ENCODE measurements at regions not wholly inside any gene's neighbourhood (a gene's known extent, or its start where the extent isn't known, plus 50 kb on each side); places are given as distances from the start of the nearest gene placed in this dataset.

DNA sequence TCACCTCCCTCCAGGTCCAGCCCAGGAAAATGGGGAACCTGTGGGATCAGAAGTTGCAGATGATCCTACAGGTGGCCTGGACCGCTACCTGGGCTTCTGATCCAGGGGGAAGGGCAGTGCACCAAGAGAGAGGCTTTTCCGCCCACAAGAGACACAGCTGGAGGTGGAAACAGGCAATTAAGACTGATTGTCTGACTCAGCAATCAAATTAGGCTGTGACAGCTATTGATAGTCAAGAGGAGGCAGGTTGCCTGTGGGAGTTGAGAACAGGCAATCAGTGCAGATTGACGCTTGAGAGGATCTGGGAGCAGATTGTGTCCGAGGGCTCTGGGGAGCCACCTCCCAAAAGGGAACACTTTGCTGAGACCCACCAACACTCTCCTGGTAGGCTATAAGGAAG is 71.1 kb upstream of the SLC44A1 start:
- no peak overlapping the region for H3K4me2 ChIP-seq (ENCODE audit: low read length)

DNA sequence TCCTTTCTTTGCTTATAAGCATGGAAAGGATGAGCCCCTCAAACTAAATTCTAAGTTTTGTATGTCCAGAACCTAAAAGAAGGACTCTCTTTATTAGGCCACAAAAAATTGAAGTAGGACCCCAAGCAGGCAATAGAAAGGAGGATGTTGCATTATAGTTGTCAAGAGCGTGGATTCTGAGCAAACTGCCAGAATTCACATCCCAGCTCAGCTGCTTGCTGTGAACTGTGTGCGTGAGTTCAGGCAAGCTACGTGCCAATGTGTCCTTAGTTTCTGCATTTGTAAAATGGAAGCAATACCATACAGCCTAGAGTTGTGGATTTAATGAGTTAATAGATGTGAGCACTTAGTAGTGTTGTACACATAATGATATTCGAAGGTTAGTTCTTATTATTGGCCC is 70.6 kb upstream of the SLC44A1 start:
- no peaks in the 10 kb centered on the region for H3K27me3 ChIP-seq (ENCODE audit: insufficient read depth, low read depth, low read length)
- H3K4me3 ChIP-seq (ENCODE audit: low read length) = no peak overlapping the region
- no peak overlapping the region for H2AFZ ChIP-seq (ENCODE audit: low read depth, low read length)
- no peak overlapping the region for H3K27ac ChIP-seq (ENCODE audit: low read length)
- H3K9me2 ChIP-seq (ENCODE audit: insufficient read depth, low read length) = no peaks in the 10 kb centered on the region
- no peak for TF ChIP-seq EZH2 (IDR thresholded peaks at IDR 0.05; ENCODE audit: borderline replicate concordance, insufficient read depth, low read length, poor library complexity, severe bottlenecking)
- TF ChIP-seq MXI1 (conservative IDR thresholded peaks at IDR 0.05; ENCODE audit: poor library complexity, severe bottlenecking) = no peak
- TF ChIP-seq, protein P1, sequence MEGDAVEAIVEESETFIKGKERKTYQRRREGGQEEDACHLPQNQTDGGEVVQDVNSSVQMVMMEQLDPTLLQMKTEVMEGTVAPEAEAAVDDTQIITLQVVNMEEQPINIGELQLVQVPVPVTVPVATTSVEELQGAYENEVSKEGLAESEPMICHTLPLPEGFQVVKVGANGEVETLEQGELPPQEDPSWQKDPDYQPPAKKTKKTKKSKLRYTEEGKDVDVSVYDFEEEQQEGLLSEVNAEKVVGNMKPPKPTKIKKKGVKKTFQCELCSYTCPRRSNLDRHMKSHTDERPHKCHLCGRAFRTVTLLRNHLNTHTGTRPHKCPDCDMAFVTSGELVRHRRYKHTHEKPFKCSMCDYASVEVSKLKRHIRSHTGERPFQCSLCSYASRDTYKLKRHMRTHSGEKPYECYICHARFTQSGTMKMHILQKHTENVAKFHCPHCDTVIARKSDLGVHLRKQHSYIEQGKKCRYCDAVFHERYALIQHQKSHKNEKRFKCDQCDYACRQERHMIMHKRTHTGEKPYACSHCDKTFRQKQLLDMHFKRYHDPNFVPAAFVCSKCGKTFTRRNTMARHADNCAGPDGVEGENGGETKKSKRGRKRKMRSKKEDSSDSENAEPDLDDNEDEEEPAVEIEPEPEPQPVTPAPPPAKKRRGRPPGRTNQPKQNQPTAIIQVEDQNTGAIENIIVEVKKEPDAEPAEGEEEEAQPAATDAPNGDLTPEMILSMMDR (IDR thresholded peaks at IDR 0.05; ENCODE audit: poor library complexity, severe bottlenecking) = no peak
- no peak for TF ChIP-seq SMC3 (conservative IDR thresholded peaks at IDR 0.05; ENCODE audit: poor library complexity)
- no peak for TF ChIP-seq EP300 (conservative IDR thresholded peaks at IDR 0.05; ENCODE audit: poor library complexity, severe bottlenecking)
- TF ChIP-seq, protein P2, sequence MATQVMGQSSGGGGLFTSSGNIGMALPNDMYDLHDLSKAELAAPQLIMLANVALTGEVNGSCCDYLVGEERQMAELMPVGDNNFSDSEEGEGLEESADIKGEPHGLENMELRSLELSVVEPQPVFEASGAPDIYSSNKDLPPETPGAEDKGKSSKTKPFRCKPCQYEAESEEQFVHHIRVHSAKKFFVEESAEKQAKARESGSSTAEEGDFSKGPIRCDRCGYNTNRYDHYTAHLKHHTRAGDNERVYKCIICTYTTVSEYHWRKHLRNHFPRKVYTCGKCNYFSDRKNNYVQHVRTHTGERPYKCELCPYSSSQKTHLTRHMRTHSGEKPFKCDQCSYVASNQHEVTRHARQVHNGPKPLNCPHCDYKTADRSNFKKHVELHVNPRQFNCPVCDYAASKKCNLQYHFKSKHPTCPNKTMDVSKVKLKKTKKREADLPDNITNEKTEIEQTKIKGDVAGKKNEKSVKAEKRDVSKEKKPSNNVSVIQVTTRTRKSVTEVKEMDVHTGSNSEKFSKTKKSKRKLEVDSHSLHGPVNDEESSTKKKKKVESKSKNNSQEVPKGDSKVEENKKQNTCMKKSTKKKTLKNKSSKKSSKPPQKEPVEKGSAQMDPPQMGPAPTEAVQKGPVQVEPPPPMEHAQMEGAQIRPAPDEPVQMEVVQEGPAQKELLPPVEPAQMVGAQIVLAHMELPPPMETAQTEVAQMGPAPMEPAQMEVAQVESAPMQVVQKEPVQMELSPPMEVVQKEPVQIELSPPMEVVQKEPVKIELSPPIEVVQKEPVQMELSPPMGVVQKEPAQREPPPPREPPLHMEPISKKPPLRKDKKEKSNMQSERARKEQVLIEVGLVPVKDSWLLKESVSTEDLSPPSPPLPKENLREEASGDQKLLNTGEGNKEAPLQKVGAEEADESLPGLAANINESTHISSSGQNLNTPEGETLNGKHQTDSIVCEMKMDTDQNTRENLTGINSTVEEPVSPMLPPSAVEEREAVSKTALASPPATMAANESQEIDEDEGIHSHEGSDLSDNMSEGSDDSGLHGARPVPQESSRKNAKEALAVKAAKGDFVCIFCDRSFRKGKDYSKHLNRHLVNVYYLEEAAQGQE (IDR thresholded peaks at IDR 0.05; ENCODE audit: borderline replicate concordance) = no peak
- TF ChIP-seq TAF1 (IDR thresholded peaks at IDR 0.05; ENCODE audit: low read depth) = no peak
- TF ChIP-seq POLR2AphosphoS5 (IDR thresholded peaks at IDR 0.05) = no peak
- TF ChIP-seq RAD21 (conservative IDR thresholded peaks at IDR 0.05) = no peak
- H3K4me2 ChIP-seq (ENCODE audit: low read length) = no peak overlapping the region
- H3K9me3 ChIP-seq (ENCODE audit: low read length) = no peaks in the 10 kb centered on the region
- H3F3A ChIP-seq (ENCODE audit: insufficient read depth, low read length, poor library complexity, severe bottlenecking) = no peaks in the 10 kb centered on the region
- H3K36me3 ChIP-seq (ENCODE audit: insufficient read depth, low read length) = no peaks in the 10 kb centered on the region
- no peaks in the 10 kb centered on the region for H4K20me1 ChIP-seq (ENCODE audit: insufficient read depth)
- no peaks in the 10 kb centered on the region for H3K79me2 ChIP-seq (replicated peaks; ENCODE audit: insufficient read depth, low read length)
- H3K9ac ChIP-seq (ENCODE audit: low read length) = no peak overlapping the region

More for the DNA sequence above, 71.1 kb upstream of the SLC44A1 start:
- Histone ChIP-seq H3F3A (ENCODE audit: insufficient read depth, low read length, poor library complexity, severe bottlenecking) (no peaks in the 10 kb centered on the region), H2AFZ (ENCODE audit: low read depth, low read length) (no peak overlapping the region), H3K79me2 (replicated peaks; ENCODE audit: insufficient read depth, low read length) (no peaks in the 10 kb centered on the region), H3K4me3 (ENCODE audit: low read length) (no peak overlapping the region), H3K27me3 (ENCODE audit: insufficient read depth, low read depth, low read length) (no peaks in the 10 kb centered on the region), H3K9ac (ENCODE audit: low read length) (no peak overlapping the region), H3K9me2 (ENCODE audit: insufficient read depth, low read length) (no peaks in the 10 kb centered on the region), H3K27ac (ENCODE audit: low read length) (no peak overlapping the region), H3K36me3 (ENCODE audit: insufficient read depth, low read length) (no peaks in the 10 kb centered on the region), H4K20me1 (ENCODE audit: insufficient read depth) (no peaks in the 10 kb centered on the region), H3K9me3 (ENCODE audit: low read length) (no peaks in the 10 kb centered on the region)
- TF ChIP-seq EP300 (conservative IDR thresholded peaks at IDR 0.05; ENCODE audit: poor library complexity, severe bottlenecking) (no peak), SMC3 (conservative IDR thresholded peaks at IDR 0.05; ENCODE audit: poor library complexity) (no peak), TAF1 (IDR thresholded peaks at IDR 0.05; ENCODE audit: low read depth) (no peak), MXI1 (conservative IDR thresholded peaks at IDR 0.05; ENCODE audit: poor library complexity, severe bottlenecking) (no peak), RAD21 (conservative IDR thresholded peaks at IDR 0.05) (no peak), POLR2AphosphoS5 (IDR thresholded peaks at IDR 0.05) (no peak), EZH2 (IDR thresholded peaks at IDR 0.05; ENCODE audit: borderline replicate concordance, insufficient read depth, low read length, poor library complexity, severe bottlenecking) (no peak)
- TF ChIP-seq, protein P1 (IDR thresholded peaks at IDR 0.05; ENCODE audit: poor library complexity, severe bottlenecking) = no peak
- TF ChIP-seq, protein P2 (IDR thresholded peaks at IDR 0.05; ENCODE audit: borderline replicate concordance) = no peak
